GM18870 (cell line): ENCODE measurements at regions not wholly inside any gene's neighbourhood (a gene's known extent, or its start where the extent isn't known, plus 50 kb on each side); places are given as distances from the start of the nearest gene placed in this dataset.

ENCODE experiments used
- ATAC-seq: cut with Tn5 transposase; IDR thresholded peaks from one replicate; pipeline ENCODE4 v1.9.1; 2021; ENCODE audit warnings: moderate library complexity; ENCODE audit not compliant: unreplicated experiment

GRCh38 chr3:25130724-25131520 is 297.1 kb upstream of the RARB start:
- ATAC-seq, result no peak

DNA sequence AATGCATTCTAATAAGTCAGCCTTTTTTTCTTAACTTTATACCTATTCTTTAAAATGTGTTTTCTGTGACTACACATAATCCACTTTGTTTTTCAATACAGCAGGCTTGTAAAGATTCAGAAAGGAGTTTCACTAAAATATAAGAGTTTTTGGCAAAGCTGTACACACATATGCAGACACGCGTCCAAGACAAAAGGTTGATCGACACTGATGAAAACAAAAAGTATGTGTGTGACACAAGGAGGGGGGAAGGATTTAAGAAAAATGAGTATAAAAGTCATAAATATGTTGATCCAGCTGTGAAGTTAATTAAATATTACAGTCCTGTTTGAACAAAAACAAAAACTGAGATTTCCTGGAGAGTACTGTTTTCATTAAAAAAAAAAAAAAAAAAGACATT is 294.5 kb upstream of the RARB start:
- ATAC-seq, result no peak

DNA sequence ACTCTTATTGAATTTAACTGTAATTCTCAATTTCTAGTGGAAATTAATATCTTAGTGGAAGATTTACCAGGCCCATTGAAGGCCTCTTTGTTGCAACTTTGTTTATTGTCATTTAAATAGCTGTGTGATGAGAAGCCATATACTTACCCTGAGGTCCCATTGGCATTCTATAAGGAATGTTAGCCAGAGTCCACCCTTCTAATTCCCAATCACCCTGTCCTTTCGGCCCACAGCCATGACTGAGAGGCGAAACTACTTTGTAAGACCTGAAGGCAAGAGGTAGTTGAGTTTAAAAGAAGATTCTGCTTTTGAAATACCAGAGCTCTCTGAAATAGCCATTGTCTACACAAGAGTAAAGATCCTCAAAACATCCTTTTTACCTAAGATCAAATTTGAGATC is 290.5 kb upstream of the RARB start:
- ATAC-seq, result no peak

DNA sequence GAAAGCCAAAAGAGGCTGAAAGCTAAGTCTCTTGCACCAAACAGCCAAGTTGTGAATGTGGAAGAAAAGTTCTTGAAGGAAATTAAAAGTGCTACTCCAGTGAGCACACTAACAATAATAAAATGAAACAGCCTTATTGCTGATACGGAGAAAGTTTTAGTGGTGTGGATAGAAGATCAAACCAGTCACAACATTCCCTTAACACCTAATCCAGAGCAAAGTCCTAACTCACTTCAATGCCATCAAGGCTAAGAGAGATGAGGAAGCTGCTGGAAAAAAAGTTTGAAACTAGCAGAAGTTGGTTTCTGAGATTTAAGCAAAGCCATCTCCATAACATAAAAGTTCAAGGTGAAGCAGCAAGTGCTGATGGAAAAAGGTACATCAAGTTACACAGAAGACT is 288.8 kb upstream of the RARB start:
- no peak for ATAC-seq

DNA sequence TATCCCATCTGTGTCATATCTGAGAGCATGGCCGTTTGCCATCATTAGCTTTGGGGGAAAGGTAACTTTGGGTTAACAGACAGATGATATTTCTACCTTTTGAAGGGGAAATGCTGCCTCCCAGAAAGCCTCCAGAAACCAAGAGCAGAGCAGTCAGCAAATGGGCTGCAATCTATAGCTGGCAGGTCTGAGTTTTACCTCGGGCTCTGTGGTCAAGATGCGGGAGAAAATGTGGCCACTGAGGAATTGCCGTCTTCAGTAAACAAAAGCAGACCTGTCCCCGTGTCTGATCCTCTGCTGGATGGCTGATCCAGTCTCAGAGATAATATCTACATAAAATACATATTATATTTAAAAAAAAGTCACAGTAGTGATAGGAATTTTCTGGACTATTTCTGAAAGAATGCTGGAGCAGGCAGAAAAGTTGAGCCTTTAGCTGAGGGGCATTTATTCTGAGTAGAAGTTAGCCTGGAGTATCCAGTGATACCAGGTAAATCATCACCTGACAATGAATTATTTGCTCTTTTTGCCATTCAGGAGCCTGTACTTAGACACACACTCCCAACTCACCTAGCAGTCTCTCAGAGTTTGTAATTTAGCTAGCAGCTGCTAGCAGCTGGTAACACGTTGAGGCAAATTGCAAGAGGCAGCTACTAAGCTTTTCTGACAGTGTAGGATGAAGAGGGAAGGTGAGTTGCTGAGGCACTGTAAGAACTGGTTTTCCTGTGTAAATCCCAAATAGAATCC is 285.3 kb upstream of the RARB start:
- no peak for ATAC-seq

- no peak for ATAC-seq
Observed at GRCh38 chr3:25143356-25144025, 284.6 kb upstream of the RARB start.

DNA sequence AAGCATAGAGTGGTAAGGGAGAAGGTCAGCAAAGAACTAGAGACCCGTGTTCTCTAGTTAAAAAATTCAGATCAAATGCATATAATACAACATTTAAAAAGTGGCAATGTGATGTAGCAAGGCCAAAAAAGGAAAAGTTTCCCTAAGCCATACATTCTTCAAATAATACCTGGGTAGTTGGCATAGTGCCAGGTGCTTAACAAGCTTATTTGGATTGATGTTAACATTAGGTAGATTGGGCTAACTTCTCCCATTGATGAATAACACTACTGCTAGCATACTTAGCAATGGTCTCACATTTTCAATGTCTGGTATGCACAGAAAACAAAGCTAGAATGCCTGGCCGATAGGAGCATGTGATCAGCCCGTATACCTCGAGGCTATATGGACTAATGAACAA is 283.6 kb upstream of the RARB start:
- no peak for ATAC-seq

- no peak for ATAC-seq
Observed at GRCh38 chr3:25145176-25145575, 282.9 kb upstream of the RARB start.

- no peak for ATAC-seq
Observed at GRCh38 chr3:25150199-25150598, 277.9 kb upstream of the RARB start.

DNA sequence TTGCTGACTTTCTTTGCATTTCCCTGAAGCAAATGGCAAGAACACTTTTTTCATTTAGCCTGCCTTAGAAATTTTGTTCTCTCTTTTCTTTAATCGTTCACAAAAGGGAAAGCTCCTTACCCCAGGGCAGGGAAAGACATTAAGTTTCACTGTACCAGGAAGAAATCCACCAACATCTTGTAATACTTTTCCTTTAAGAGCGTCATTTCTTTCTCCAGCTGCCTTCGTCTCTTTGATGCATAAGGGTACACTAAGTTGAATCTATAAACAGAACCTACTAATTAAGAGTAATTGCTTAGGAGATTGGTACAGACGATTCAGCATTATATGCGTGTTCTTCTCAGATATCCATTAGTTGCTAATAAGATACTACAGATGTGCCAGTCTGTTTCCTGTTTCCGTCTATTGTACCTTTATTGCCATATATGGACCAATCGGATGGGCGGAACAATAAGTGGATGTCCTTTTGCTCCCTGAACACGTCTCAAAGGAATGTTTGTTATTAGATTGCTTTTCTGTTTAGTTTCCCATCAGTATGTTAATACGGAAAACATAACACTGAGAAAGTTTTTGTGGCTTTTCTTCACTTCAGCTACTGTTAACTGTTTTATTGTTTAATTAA is 276.7 kb upstream of the RARB start:
- ATAC-seq, result no peak

- no peak for ATAC-seq
Observed at GRCh38 chr3:25151903-25152295, 276.2 kb upstream of the RARB start.

DNA sequence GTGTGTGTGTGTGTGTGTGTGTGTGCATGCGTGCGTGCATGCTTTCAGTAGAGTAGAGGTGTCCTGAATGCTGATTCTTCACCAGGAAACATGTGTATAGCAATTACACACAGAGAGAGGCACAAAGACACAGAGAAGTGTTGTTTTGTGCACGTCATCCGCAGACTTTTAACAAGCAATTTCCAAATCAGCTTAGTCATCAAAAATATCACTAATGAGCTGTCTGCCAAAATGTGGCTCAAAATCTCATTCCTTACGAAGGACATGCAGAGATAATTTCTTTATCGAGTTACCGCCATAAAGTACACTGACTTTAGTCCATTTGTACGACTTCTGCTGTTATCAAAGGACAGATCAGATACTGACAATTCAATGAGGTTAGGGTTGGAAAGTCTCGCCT is 274.9 kb upstream of the RARB start:
- no peak for ATAC-seq

DNA sequence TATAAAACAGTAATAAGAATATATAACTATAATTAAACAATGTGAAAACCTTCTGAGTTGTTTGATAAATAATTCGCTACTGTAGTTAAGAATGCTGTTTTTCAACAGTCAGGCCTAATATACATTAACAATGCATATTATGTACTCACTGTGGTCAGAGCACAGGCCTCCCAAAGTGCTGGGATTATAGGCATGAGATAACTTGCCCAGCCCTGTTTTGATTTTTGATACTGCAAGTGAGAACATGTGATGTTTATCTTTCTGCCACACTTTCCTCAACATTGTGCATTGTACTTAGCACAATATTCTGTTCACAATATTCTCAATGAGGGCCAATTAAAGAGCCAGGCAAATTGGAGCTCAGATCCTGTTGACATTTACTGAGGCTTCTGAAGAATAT is 274.5 kb upstream of the RARB start:
- ATAC-seq, result no peak

DNA sequence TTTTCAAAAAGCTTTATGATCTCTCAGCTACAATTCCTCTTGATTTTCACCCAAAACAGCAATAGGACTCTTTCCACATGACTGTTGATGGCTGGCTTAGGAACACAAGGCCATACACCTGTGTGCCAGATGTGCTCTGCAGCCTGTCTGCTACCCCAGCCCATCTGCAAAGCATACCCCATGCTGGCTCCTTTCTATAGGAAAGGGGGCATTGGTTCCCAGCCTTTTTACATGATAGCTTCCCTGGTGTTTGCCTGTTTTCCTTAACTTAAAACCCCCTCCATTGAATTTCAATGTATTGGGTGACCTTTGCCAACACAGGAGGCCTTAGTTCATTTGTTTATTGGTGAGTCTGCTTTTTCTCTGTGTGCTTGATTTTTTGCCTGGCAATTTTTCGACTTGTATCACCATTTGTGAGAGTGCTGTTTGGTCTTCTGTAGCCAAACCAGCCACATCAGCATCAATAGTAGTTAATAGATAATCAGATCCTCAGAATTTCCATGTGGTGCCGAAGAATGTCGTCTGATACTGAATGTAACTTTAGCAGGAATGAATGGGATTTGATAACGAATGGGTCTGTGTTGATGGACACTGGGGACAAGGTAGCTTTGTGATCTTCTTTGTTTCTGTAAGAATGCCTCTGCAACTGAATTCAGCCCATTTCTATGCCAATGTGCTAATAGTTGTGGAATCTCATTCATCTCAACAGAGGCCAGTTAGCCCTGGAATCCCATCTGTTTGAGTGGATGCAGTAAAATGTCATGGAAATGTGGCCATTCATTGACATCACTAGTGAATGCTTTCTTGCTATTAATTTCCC is 272.2 kb upstream of the RARB start:
- no peak for ATAC-seq

- ATAC-seq, result no peak
Observed at GRCh38 chr3:25156626-25157025, 271.4 kb upstream of the RARB start.

DNA sequence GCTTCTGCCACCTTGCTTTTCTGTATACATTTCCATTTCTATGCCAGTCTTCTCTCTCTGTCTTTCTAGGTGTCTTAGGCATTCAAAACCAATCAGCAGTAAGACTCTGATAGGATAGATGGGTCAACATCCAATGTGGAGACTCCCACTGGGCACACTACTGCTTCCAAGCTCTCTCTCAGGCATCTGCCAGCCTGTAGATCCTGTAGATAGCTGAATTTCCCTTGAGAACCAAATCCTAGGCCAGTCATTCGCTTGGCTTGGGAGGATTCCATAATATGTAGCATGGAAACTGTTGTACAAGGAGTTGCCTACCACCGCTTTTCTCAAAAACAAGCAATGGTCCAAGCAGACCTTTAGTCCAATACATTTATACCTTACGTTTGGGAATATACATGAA is 262.8 kb upstream of the RARB start:
- no peak for ATAC-seq

- no peak for ATAC-seq
Observed at GRCh38 chr3:25166016-25166415, 262.0 kb upstream of the RARB start.

DNA sequence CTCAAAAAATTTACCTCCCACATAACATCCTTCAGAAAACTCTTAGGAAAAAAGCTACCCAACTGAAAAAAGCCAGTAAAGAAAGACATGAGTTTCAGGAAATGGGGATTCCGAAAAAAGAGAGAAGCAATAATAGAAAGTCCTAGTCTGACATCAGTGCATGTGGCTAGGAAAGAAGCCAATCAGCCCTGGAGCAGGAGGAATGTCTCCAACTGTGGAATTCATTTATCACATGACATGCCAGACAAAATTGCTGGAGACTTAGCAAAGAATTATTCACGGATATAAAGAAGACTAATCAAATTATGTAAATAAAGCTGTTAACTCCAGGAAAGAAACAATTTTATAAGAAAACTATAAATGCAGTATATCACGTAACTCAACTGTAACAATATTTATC is 258.9 kb upstream of the RARB start:
- ATAC-seq, result no peak

DNA sequence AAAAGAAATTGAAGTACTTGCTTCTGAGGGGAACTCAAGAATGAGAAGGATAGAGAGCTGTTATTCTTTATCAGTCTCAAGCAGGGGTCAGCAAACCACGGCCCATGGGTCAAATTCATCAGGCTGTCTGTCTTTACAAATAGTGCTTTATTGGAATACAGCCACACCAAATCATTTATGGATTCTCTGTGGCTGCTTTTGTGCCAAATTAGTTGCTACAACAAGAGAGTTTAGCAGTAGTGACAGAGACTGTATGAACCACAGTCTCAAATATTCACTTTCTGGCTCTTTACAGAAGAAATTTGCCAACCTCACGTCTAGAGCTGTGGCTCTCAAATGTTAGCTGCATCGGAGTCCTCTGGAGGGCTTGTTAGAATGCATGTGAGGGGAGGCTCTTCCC is 258.0 kb upstream of the RARB start:
- ATAC-seq, result no peak

GRCh38 chr3:25171118-25171807 is 256.8 kb upstream of the RARB start:
- ATAC-seq, result no peak
